Activated CD4-positive, alpha-beta memory T cell treated with anti-CD3 and anti-CD28 coated beads for 36 hours (primary cell): ENCODE measurements at regions not wholly inside any gene's neighbourhood (a gene's known extent, or its start where the extent isn't known, plus 50 kb on each side); places are given as distances from the start of the nearest gene placed in this dataset.

Source experiments
- CTCF ChIA-PET: fragments of 350-600 bp; sonication (Branson Sonifier 250); formaldehyde crosslinking; loops from one replicate; lab custom pipeline; 2021; ENCODE audit warnings: antibody characterized with exemption, inconsistent platforms; lab: Charles Lee
- POLR2A ChIA-PET: fragments of 350-600 bp; sonication (Branson Sonifier 250); formaldehyde crosslinking; loops from one replicate; lab custom pipeline; 2021; ENCODE audit warnings: antibody characterized with exemption; lab: Charles Lee
- DNase-seq: peaks from one replicate; pipeline ENCODE4 v3.0.0-alpha.2; 2020
- H3K27ac Mint-ChIP-seq: one replicate; pipeline ENCODE4 v1.8.0; 2021; ENCODE audit warnings: mixed read lengths
- H3K27me3 Mint-ChIP-seq: one replicate; pipeline ENCODE4 v1.8.0; 2021; ENCODE audit warnings: mixed read lengths
- H3K36me3 Mint-ChIP-seq: one replicate; pipeline ENCODE4 v1.8.0; 2021; ENCODE audit warnings: mixed read lengths
- H3K4me1 Mint-ChIP-seq: one replicate; pipeline ENCODE4 v1.8.0; 2021; ENCODE audit warnings: low read depth, mixed read lengths
- H3K4me3 Mint-ChIP-seq: one replicate; pipeline ENCODE4 v1.8.0; 2021; ENCODE audit warnings: mild to moderate bottlenecking, mixed read lengths
- H3K9me3 Mint-ChIP-seq: one replicate; pipeline ENCODE4 v1.8.0; 2021; ENCODE audit warnings: mixed read lengths
- intact Hi-C: fragments of 100-400 bp; cut with micrococcal nuclease; formaldehyde crosslinking; loops from one replicate; pipeline ENCODE4 v1.15.1; 2023

DNA sequence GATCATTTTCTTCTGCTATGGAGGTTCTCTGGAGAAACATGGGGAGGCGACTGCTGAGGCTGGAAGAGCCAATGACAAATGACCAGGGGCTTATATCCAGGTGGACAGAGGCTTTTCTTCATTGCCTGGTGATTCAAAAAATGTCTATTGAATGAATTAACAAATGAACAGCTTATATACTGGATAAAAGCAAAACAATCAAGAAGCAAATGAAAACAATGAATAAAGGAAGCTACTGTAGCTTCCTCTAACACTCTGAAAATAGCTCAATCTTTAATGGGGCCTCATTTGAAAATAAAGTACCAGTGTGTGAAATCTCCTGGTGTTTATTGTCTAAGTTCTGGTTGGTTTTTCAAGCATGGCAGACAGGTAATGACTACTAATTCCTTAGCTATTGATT, 167.5 kb upstream of the TMTC4 start:
- Mint-ChIP-seq H3K4me3 (no peak overlapping the region), H3K27me3 (peaks cover 1% of the 10 kb centered on the region), H3K9me3 (no peaks in the 10 kb centered on the region), H3K27ac (no peak overlapping the region), H3K4me1 (no peaks in the 10 kb centered on the region), H3K36me3 (no peaks in the 10 kb centered on the region)
- ChIA-PET POLR2A (no interaction called here), CTCF (no interaction called here)
- intact Hi-C loops = no loop called here
- DNase-seq = no peak

GRCh38 chr13:100838387-100838786, 163.8 kb upstream of the TMTC4 start:
- intact Hi-C loops = no loop called here
- peaks cover 1% of the 10 kb centered on the region for H3K27me3 Mint-ChIP-seq
- H3K36me3 Mint-ChIP-seq = no peaks in the 10 kb centered on the region
- no peaks in the 10 kb centered on the region for H3K9me3 Mint-ChIP-seq
- no peak for DNase-seq
- no peak overlapping the region for H3K27ac Mint-ChIP-seq
- no peak overlapping the region for H3K4me3 Mint-ChIP-seq
- ChIA-PET CTCF (no interaction called here), POLR2A (no interaction called here)
- no peaks in the 10 kb centered on the region for H3K4me1 Mint-ChIP-seq

DNA sequence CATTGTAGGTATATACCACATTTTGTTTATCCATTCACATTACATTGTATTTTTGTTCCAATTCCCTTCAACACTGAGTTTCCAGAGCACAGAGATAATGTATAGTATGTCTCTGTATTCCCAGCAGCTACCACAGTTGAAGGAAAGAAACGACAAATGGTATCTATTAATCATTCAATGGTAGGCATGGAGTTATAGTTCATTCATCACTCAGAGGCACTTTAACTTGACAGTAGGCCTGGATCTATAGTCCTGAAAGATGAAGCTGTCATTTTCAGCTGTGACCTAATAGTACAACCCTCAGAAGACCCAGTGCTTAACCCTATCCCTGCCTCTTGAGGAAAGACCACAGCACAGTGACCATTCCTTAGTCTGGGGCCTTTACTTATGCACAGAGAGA, 163.0 kb upstream of the TMTC4 start:
- no peak overlapping the region for H3K4me3 Mint-ChIP-seq
- peaks cover 6% of the 10 kb centered on the region for H3K27me3 Mint-ChIP-seq
- CTCF ChIA-PET = no interaction called here
- no peaks in the 10 kb centered on the region for H3K9me3 Mint-ChIP-seq
- H3K27ac Mint-ChIP-seq = no peak overlapping the region
- POLR2A ChIA-PET = no interaction called here
- H3K4me1 Mint-ChIP-seq = no peaks in the 10 kb centered on the region
- DNase-seq = no peak
- intact Hi-C loops = no loop called here
- H3K36me3 Mint-ChIP-seq = no peaks in the 10 kb centered on the region

- intact Hi-C loops = no loop called here
- ChIA-PET POLR2A (no interaction called here), CTCF (no interaction called here)
- H3K4me1 Mint-ChIP-seq = no peaks in the 10 kb centered on the region
- H3K9me3 Mint-ChIP-seq = no peaks in the 10 kb centered on the region
- no peak overlapping the region for H3K27ac Mint-ChIP-seq
- H3K27me3 Mint-ChIP-seq = peaks cover 6% of the 10 kb centered on the region
- no peak overlapping the region for H3K4me3 Mint-ChIP-seq
- H3K36me3 Mint-ChIP-seq = no peaks in the 10 kb centered on the region
- no peak for DNase-seq
These were observed 162.1 kb upstream of the TMTC4 start for GRCh38 chr13:100836711-100837110.

DNA sequence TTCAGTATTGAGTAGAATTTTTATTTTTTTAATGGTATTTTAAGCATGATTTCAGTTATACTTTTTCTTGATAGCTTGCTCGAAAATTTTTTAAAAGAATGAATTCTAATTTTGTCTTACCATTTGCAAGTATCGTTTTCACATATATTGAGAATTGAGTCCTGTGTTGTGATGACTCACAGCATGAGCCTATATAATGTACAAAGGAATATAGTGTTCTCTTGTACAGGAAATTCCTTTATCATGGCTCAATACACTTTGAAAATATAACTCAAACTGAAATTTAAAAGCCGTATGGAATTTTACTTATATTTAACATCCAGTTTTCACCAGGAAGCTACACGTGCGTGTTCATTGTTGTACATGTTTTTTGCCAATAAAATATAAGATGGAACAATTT, 161.1 kb upstream of the TMTC4 start:
- no peaks in the 10 kb centered on the region for H3K36me3 Mint-ChIP-seq
- no peaks in the 10 kb centered on the region for H3K4me1 Mint-ChIP-seq
- H3K4me3 Mint-ChIP-seq = no peak overlapping the region
- no peak for DNase-seq
- H3K27ac Mint-ChIP-seq = no peak overlapping the region
- intact Hi-C loops = no loop called here
- ChIA-PET CTCF (no interaction called here), POLR2A (no interaction called here)
- peaks cover 6% of the 10 kb centered on the region for H3K27me3 Mint-ChIP-seq
- H3K9me3 Mint-ChIP-seq = no peaks in the 10 kb centered on the region

GRCh38 chr13:100833427-100833826, 158.8 kb upstream of the TMTC4 start:
- ChIA-PET CTCF (no interaction called here), POLR2A (no interaction called here)
- Mint-ChIP-seq H3K4me1 (no peaks in the 10 kb centered on the region), H3K9me3 (no peaks in the 10 kb centered on the region), H3K36me3 (no peaks in the 10 kb centered on the region), H3K27ac (no peak overlapping the region), H3K27me3 (peaks cover 12% of the 10 kb centered on the region), H3K4me3 (no peak overlapping the region)
- intact Hi-C loops = no loop called here
- DNase-seq = no peak

- Mint-ChIP-seq H3K27ac (no peak overlapping the region), H3K4me3 (no peak overlapping the region), H3K9me3 (no peaks in the 10 kb centered on the region), H3K36me3 (no peaks in the 10 kb centered on the region), H3K4me1 (no peaks in the 10 kb centered on the region), H3K27me3 (peaks cover 12% of the 10 kb centered on the region)
- intact Hi-C loops = no loop called here
- POLR2A ChIA-PET = no interaction called here
- no peak for DNase-seq
- CTCF ChIA-PET = no interaction called here
These were observed 153.6 kb upstream of the TMTC4 start for GRCh38 chr13:100828226-100828625.

DNA sequence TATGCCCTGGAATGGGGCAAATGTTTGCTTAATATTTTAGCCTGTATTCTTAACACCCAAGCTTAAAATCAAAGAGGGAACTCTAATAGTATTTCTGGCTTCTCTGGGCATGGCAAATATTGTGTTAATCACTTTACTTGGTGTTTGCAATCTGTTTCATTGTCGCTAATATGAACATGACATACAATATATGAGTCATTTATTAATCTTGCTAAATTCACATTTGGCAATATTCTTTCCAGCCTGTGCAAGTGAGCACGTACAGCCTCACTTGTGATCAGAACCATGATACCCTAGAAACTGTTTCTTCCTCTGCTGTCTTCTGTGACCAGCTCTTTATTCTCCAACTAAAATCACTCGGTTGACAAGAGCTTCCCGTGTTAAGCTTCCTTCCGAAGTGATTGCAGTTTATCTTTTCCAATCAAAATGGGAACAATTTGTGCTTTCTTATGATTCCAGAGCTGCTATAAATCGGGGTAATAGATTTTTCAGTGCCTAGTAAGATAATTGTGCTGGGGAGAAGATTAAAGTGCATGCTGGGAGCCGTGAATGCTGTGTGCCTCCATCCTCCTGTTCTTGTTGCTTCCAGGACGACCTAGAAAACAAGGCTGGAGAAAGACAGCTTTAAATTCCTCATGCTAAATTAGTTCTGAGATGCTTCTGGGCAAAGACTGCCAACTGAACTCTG, 153.0 kb upstream of the TMTC4 start:
- H3K4me3 Mint-ChIP-seq = no peak overlapping the region
- H3K4me1 Mint-ChIP-seq = no peaks in the 10 kb centered on the region
- intact Hi-C loops = no loop called here
- peaks cover 8% of the 10 kb centered on the region for H3K27me3 Mint-ChIP-seq
- no peak overlapping the region for H3K27ac Mint-ChIP-seq
- no peaks in the 10 kb centered on the region for H3K36me3 Mint-ChIP-seq
- POLR2A ChIA-PET = no interaction called here
- no peak for DNase-seq
- no peaks in the 10 kb centered on the region for H3K9me3 Mint-ChIP-seq
- CTCF ChIA-PET = no interaction called here

DNA sequence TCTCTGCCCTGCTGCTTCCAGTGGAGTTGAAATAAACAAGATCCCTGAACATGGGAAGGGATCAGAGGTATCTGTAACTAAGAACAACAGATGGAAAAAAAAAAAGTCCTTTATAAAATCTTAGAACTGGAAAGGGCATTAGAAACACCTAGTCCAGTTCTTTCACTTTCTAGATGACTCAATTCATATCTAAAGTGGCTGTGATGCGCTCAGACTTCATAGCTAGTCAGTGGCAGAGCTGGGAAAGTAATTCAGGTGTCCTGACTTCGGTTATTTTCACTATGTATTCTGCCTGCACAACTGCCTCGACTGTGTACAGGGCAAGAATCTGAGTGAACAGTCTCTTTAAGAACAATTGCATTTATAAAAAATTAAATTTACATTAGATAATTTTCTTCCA, 151.8 kb upstream of the TMTC4 start:
- no peak overlapping the region for H3K4me3 Mint-ChIP-seq
- peaks cover 8% of the 10 kb centered on the region for H3K27me3 Mint-ChIP-seq
- H3K9me3 Mint-ChIP-seq = no peaks in the 10 kb centered on the region
- no peaks in the 10 kb centered on the region for H3K36me3 Mint-ChIP-seq
- no peaks in the 10 kb centered on the region for H3K4me1 Mint-ChIP-seq
- ChIA-PET CTCF (no interaction called here), POLR2A (no interaction called here)
- H3K27ac Mint-ChIP-seq = no peak overlapping the region
- intact Hi-C loops = no loop called here
- no peak for DNase-seq

DNA sequence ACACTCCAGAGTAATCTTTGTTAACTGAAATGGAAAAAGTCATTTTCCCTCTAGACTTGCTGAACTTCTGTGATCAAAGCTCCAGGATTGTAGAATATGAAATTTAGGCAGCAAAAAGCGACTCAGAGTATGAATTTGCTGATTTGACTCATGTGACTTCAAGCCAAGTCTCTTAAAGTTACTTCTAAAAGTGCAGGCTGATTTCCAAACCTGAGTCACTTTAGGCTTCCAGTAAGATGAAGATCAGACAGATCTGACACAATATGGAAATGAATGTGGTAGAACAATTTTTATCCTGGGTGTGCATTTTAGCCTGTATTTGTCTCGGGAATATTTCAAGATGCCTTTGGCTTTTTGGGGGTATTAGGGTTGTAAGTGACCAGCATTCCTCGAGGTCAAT, 151.0 kb upstream of the TMTC4 start:
- Mint-ChIP-seq H3K27ac (no peak overlapping the region), H3K4me3 (no peak overlapping the region), H3K36me3 (no peaks in the 10 kb centered on the region), H3K27me3 (peaks cover 8% of the 10 kb centered on the region), H3K9me3 (no peaks in the 10 kb centered on the region), H3K4me1 (no peaks in the 10 kb centered on the region)
- ChIA-PET CTCF (no interaction called here), POLR2A (no interaction called here)
- DNase-seq = no peak
- intact Hi-C loops = no loop called here

- CTCF ChIA-PET = no interaction called here
- DNase-seq = no peak
- POLR2A ChIA-PET = no interaction called here
These were observed 149.8 kb upstream of the TMTC4 start for GRCh38 chr13:100824366-100824765.

GRCh38 chr13:100823448-100823847, 148.9 kb upstream of the TMTC4 start:
- Mint-ChIP-seq H3K27me3 (peaks cover 4% of the 10 kb centered on the region), H3K36me3 (no peaks in the 10 kb centered on the region), H3K4me1 (no peaks in the 10 kb centered on the region), H3K9me3 (no peaks in the 10 kb centered on the region), H3K27ac (no peak overlapping the region), H3K4me3 (no peak overlapping the region)
- POLR2A ChIA-PET = no interaction called here
- intact Hi-C loops = no loop called here
- DNase-seq = no peak
- CTCF ChIA-PET = no interaction called here

More at GRCh38 chr13:100824366-100824765, 149.8 kb upstream of the TMTC4 start:
- intact Hi-C loops = no loop called here
- peaks cover 5% of the 10 kb centered on the region for H3K27me3 Mint-ChIP-seq
- H3K4me1 Mint-ChIP-seq = no peaks in the 10 kb centered on the region
- H3K36me3 Mint-ChIP-seq = no peaks in the 10 kb centered on the region
- H3K9me3 Mint-ChIP-seq = no peaks in the 10 kb centered on the region
- H3K4me3 Mint-ChIP-seq = no peak overlapping the region
- H3K27ac Mint-ChIP-seq = no peak overlapping the region

DNA sequence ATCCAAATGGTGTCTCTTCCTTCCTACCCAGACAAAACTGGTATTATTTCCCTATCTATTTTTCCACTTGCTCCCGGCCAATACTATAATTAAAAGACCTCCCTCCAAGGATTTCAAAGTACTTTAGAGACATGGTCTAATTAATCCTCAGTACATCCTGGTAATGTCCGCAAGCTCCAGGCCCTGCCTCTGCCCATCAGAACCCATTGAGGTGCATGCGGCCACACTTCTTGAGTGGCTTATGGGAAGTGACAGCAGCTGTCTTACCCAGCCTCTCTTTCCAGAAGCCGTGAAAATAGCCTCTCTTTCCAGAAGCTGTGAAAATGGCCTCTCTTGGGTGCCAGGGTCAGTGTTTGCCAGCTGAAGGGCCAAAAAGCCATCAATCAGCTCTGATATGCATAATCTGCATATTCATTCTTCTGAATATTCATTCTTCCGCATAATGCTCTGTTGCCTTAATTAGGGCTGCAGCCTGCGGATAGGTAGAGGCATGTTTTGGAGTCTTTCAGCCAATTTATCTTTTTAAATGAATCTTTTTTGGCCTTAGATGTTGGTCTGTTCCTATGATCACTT, 148.4 kb upstream of the TMTC4 start:
- DNase-seq = no peak
- intact Hi-C loops = no loop called here
- ChIA-PET CTCF (no interaction called here), POLR2A (no interaction called here)
- Mint-ChIP-seq H3K36me3 (no peaks in the 10 kb centered on the region), H3K9me3 (peaks cover 2% of the 10 kb centered on the region), H3K27me3 (peaks cover 4% of the 10 kb centered on the region), H3K4me3 (no peak overlapping the region), H3K27ac (no peak overlapping the region), H3K4me1 (no peaks in the 10 kb centered on the region)
